ENCODE measurements at regions not wholly inside any gene's neighbourhood (a gene's known extent, or its start where the extent isn't known, plus 50 kb on each side); places are given as distances from the start of the nearest gene placed in this dataset.

DNA sequence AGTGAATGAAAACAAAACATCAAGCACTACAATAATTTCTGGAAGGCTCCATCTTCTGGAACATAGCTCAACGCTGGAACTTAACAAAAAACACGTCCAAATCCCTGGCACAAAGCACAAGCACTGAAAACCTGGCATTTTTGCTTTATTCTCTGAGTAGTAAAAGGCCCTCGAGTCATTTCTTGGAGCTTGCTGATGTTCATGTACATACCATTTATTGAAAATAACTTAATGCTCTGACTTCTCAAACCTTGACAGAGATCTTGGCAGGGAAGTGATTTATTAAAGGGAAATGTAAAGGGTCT is 76.5 kb upstream of the STK17B start:
- Histone ChIP-seq H4K20me1 (replicated peaks; ENCODE audit: control insufficient read depth, insufficient read depth, low read length) (no peaks in the 10 kb centered on the region), H3K79me2 (ENCODE audit: control insufficient read depth, insufficient read depth, low read length) (no peaks in the 10 kb centered on the region), H3K9me3 (replicated peaks; ENCODE audit: control insufficient read depth, insufficient read depth, low read depth, low read length) (no peaks in the 10 kb centered on the region), H3K4me3 (no peak overlapping the region), H3K4me1 (replicated peaks in 1 of 2; ENCODE audit: control insufficient read depth in 2 of 2, insufficient read depth in 2 of 2, low read length in 2 of 2) (peaks cover 0 to 8% of the 10 kb centered on the region in 2 experiments; a peak in 2 of 5 replicates), H3K27me3 (ENCODE audit: control insufficient read depth in 2 of 2, insufficient read depth in 2 of 2, low read length in 2 of 2) (no peaks in the 10 kb centered on the region), H3K9ac (ENCODE audit: insufficient read depth in 1 of 2, low read depth in 2 of 2, low read length in 2 of 2) (no peak overlapping the region), H3K27ac (ENCODE audit: extremely low read depth, low read depth, low read length) (no peak overlapping the region), H2AFZ (ENCODE audit: low read depth, low read length) (peak overlapping the region; percentile 66; the same call in 1 of the 2 replicates), H3K9me1 (ENCODE audit: control insufficient read depth, insufficient read depth, low read length) (no peaks in the 10 kb centered on the region), H3K36me3 (ENCODE audit: control insufficient read depth, insufficient read depth, low read length) (no peaks in the 10 kb centered on the region), H3K4me2 (ENCODE audit: insufficient read depth, low read length) (no peak overlapping the region)
- ATAC-seq = no peak
- ChIA-PET CTCF (ENCODE audit: low intra/inter-chr PET ratio) (no interaction called here), POLR2A (no interaction called here)
- in situ Hi-C loops (cut with MboI) (no loop called here), intact Hi-C loops (cut with micrococcal nuclease) (no loop called here)
- TF ChIP-seq, protein P1, sequence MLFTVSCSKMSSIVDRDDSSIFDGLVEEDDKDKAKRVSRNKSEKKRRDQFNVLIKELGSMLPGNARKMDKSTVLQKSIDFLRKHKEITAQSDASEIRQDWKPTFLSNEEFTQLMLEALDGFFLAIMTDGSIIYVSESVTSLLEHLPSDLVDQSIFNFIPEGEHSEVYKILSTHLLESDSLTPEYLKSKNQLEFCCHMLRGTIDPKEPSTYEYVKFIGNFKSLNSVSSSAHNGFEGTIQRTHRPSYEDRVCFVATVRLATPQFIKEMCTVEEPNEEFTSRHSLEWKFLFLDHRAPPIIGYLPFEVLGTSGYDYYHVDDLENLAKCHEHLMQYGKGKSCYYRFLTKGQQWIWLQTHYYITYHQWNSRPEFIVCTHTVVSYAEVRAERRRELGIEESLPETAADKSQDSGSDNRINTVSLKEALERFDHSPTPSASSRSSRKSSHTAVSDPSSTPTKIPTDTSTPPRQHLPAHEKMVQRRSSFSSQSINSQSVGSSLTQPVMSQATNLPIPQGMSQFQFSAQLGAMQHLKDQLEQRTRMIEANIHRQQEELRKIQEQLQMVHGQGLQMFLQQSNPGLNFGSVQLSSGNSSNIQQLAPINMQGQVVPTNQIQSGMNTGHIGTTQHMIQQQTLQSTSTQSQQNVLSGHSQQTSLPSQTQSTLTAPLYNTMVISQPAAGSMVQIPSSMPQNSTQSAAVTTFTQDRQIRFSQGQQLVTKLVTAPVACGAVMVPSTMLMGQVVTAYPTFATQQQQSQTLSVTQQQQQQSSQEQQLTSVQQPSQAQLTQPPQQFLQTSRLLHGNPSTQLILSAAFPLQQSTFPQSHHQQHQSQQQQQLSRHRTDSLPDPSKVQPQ (CRISPR knock-in tag; IDR thresholded peaks at IDR 0.05; ENCODE audit: borderline replicate concordance) = no peak
- TF ChIP-seq ZNF224 (CRISPR knock-in tag; IDR thresholded peaks at IDR 0.05) (no peak), SIN3B (IDR thresholded peaks at IDR 0.05; ENCODE audit: low read depth) (no peak), BDP1 (IDR thresholded peaks at IDR 0.05; ENCODE audit: insufficient read depth, insufficient read length) (no peak), ZNF444 (CRISPR knock-in tag; IDR thresholded peaks at IDR 0.05) (no peak)
- no peak for FAIRE-seq
- WGBS (ENCODE audit: insufficient coverage, low coverage, missing lambda C conversion rate) = 56% methylated on average over 3 of the region's 3 CpGs
- DNase-seq (ENCODE audit: extremely low read depth in 1 of 4, low spot score in 3 of 4) = no peak
- BruUV-seq (replicated peaks) = no TSS peak
